ENCODE measurements at regions not wholly inside any gene's neighbourhood (a gene's known extent, or its start where the extent isn't known, plus 50 kb on each side); places are given as distances from the start of the nearest gene placed in this dataset.

- H3K36me3 ChIP-seq (ENCODE audit: control insufficient read depth in 2 of 2, insufficient read depth in 2 of 2, low read length in 1 of 2): no peaks in the 10 kb centered on the region
- no peak overlapping the region for H2AFZ ChIP-seq (ENCODE audit: control insufficient read depth, low read depth, low read length)
- intact Hi-C loops (cut with micrococcal nuclease; ENCODE audit: unreplicated experiment) (no loop called here), in situ Hi-C loops (cut with MboI) (no loop called here)
- H3K27me3 ChIP-seq (replicated peaks in 1 of 2; ENCODE audit: control insufficient read depth in 2 of 2, insufficient read depth in 2 of 2, low read length in 1 of 2): no peaks in the 10 kb centered on the region
- 27% methylated on average over 6 of the region's 6 CpGs for WGBS (ENCODE audit: insufficient coverage, insufficient replicate concordance, low lambda C conversion rate, missing lambda C conversion rate)
- H3K79me2 ChIP-seq (ENCODE audit: control insufficient read depth, insufficient read depth, low read length): no peaks in the 10 kb centered on the region
- DNase-seq (ENCODE audit: low read depth, low spot score) (no peak), ATAC-seq (no peak), FAIRE-seq (no peak)
- no peaks in the 10 kb centered on the region for H3K9me3 ChIP-seq (replicated peaks; ENCODE audit: control insufficient read depth, insufficient read depth, low read length)
- ChIA-PET SMC1A (ENCODE audit: uncharacterized antibody, unreplicated experiment) (no interaction called here), RAD21 (ENCODE audit: unreplicated experiment) (no interaction called here), POLR2A (no interaction called here), CTCF (no interaction called here)
- H3K27ac ChIP-seq (ENCODE audit: control insufficient read depth, insufficient read depth): no peak overlapping the region
- no peak overlapping the region for H3K4me2 ChIP-seq (ENCODE audit: control insufficient read depth, insufficient read depth)
- no peak overlapping the region for H3K9ac ChIP-seq (ENCODE audit: control insufficient read depth, insufficient read depth, low read length)
- H4K20me1 ChIP-seq (ENCODE audit: control insufficient read depth, insufficient read depth): no peaks in the 10 kb centered on the region
- H3K4me1 ChIP-seq (ENCODE audit: control insufficient read depth, insufficient read depth, low read length): no peaks in the 10 kb centered on the region
- no peak overlapping the region for H3K4me3 ChIP-seq
- no peak for TF ChIP-seq ZZZ3 (IDR thresholded peaks at IDR 0.05; ENCODE audit: control insufficient read depth, insufficient read length, low read depth)
- no peak for TF ChIP-seq SREBF1 (IDR thresholded peaks at IDR 0.05; ENCODE audit: low read length)
- no peak for TF ChIP-seq STAT1 (conservative IDR thresholded peaks at IDR 0.05)
- TF ChIP-seq WRNIP1 (IDR thresholded peaks at IDR 0.05; ENCODE audit: borderline replicate concordance, low read depth, low read length): no peak
- TF ChIP-seq NR2F1 (conservative IDR thresholded peaks at IDR 0.05): no peak
- no peak for TF ChIP-seq SMAD1 (IDR thresholded peaks at IDR 0.05; ENCODE audit: low read depth, partially characterized antibody)
- TF ChIP-seq ZBTB33 (IDR thresholded peaks at IDR 0.05): no peak
- TF ChIP-seq CREM (IDR thresholded peaks at IDR 0.05; ENCODE audit: low read depth): no peak
- no peak for TF ChIP-seq SUPT20H (IDR thresholded peaks at IDR 0.05; ENCODE audit: borderline replicate concordance, control insufficient read depth, low read depth, low read length)
- no peak for TF ChIP-seq RFX5 (IDR thresholded peaks at IDR 0.05; ENCODE audit: low read depth, low read length)
- no TSS peak for BruUV-seq (replicated peaks)
Observed at GRCh38 chr5:60036192-60036938, 142.8 kb upstream of the PDE4D start.
